ENCODE measurements at regions not wholly inside any gene's neighbourhood (a gene's known extent, or its start where the extent isn't known, plus 50 kb on each side); places are given as distances from the start of the nearest gene placed in this dataset.
A peak's percentile ranks its signal among the peaks of the same experiment; 100 is the strongest.

- H3K27ac ChIP-seq: no peak overlapping the region
- TF ChIP-seq CTCF (conservative IDR thresholded peaks at IDR 0.05): no peak
- TF ChIP-seq ZFX (IDR thresholded peaks at IDR 0.05): no peak
Observed at GRCh38 chr2:19494241-19494640, 135.8 kb upstream of the OSR1 start.

- no peak for TF ChIP-seq CTCF (conservative IDR thresholded peaks at IDR 0.05)
- TF ChIP-seq ZFX (IDR thresholded peaks at IDR 0.05): no peak
- H3K27ac ChIP-seq: no peak overlapping the region
Observed at GRCh38 chr2:19491796-19492195, 133.4 kb upstream of the OSR1 start.

GRCh38 chr2:19490846-19491435 lies 132.5 kb upstream of the OSR1 start:
- no peak overlapping the region for H3K27ac ChIP-seq

GRCh38 chr2:19488009-19488691 lies 129.7 kb upstream of the OSR1 start:
- no peak overlapping the region for H3K27ac ChIP-seq
- TF ChIP-seq ZFX (IDR thresholded peaks at IDR 0.05): no peak

More at GRCh38 chr2:19490846-19491435, 132.5 kb upstream of the OSR1 start:
- TF ChIP-seq CTCF (conservative IDR thresholded peaks at IDR 0.05): no peak
- TF ChIP-seq ZFX (IDR thresholded peaks at IDR 0.05): no peak

- no peak overlapping the region for H3K27ac ChIP-seq
Observed at GRCh38 chr2:19484736-19485135, 126.3 kb upstream of the OSR1 start.

GRCh38 chr2:19480673-19481072 lies 122.2 kb upstream of the OSR1 start:
- H3K27ac ChIP-seq: no peak overlapping the region
- TF ChIP-seq ZFX (IDR thresholded peaks at IDR 0.05) (no peak), CTCF (conservative IDR thresholded peaks at IDR 0.05) (no peak)

More at GRCh38 chr2:19484736-19485135, 126.3 kb upstream of the OSR1 start:
- no peak for TF ChIP-seq CTCF (conservative IDR thresholded peaks at IDR 0.05)
- TF ChIP-seq ZFX (IDR thresholded peaks at IDR 0.05): no peak

- no peak for TF ChIP-seq ZFX (IDR thresholded peaks at IDR 0.05)
- H3K27ac ChIP-seq: peak overlapping the region; percentile 66
Observed at GRCh38 chr2:19479666-19480065, 121.2 kb upstream of the OSR1 start.

GRCh38 chr2:19478409-19478808 lies 120.0 kb upstream of the OSR1 start:
- H3K27ac ChIP-seq: peak overlapping the region; percentile 61; the same call in 1 of the 2 replicates
- TF ChIP-seq CTCF (conservative IDR thresholded peaks at IDR 0.05): no peak
- no peak for TF ChIP-seq ZFX (IDR thresholded peaks at IDR 0.05)

Measured in C4-2B (cell line).